GM18861 (cell line): ENCODE measurements at regions not wholly inside any gene's neighbourhood (a gene's known extent, or its start where the extent isn't known, plus 50 kb on each side); places are given as distances from the start of the nearest gene placed in this dataset.

Experiments
- ATAC-seq: cut with Tn5 transposase; IDR thresholded peaks from one replicate; pipeline ENCODE4 v1.9.1; 2021; ENCODE audit not compliant: unreplicated experiment

GRCh38 chr9:109597496-109597895 lies 99.4 kb upstream of the PTPN3 start:
- ATAC-seq = no peak

GRCh38 chr9:109599131-109599530 lies 101.0 kb upstream of the PTPN3 start:
- ATAC-seq = no peak

- no peak for ATAC-seq
Observed at GRCh38 chr9:109599711-109600110, 101.6 kb upstream of the PTPN3 start.

- no peak for ATAC-seq
Observed at GRCh38 chr9:109600142-109600541, 102.0 kb upstream of the PTPN3 start.

GRCh38 chr9:109601181-109601580 lies 103.1 kb upstream of the PTPN3 start:
- ATAC-seq = no peak

GRCh38 chr9:109602987-109603386 lies 104.9 kb upstream of the PTPN3 start:
- no peak for ATAC-seq

- ATAC-seq = no peak
Observed at GRCh38 chr9:109604131-109604530, 106.0 kb upstream of the PTPN3 start.

- no peak for ATAC-seq
Observed at GRCh38 chr9:109604781-109605180, 106.7 kb upstream of the PTPN3 start.

- no peak for ATAC-seq
Observed at GRCh38 chr9:109609060-109609459, 111.0 kb upstream of the PTPN3 start.

GRCh38 chr9:109616571-109617120 lies 118.5 kb upstream of the PTPN3 start:
- no peak for ATAC-seq

- ATAC-seq = no peak
Observed at GRCh38 chr9:109619310-109619709, 121.2 kb upstream of the PTPN3 start.

GRCh38 chr9:109624143-109624542 lies 126.0 kb upstream of the PTPN3 start:
- ATAC-seq = no peak

- ATAC-seq = no peak
Observed at GRCh38 chr9:109624896-109625295, 126.8 kb upstream of the PTPN3 start.

- ATAC-seq = no peak
Observed at GRCh38 chr9:109627042-109627441, 128.9 kb upstream of the PTPN3 start.

GRCh38 chr9:109629615-109630014 lies 131.5 kb upstream of the PTPN3 start:
- ATAC-seq = no peak

- no peak for ATAC-seq
Observed at GRCh38 chr9:109632817-109633216, 134.7 kb upstream of the PTPN3 start.

GRCh38 chr9:109639674-109640579 lies 140.1 kb upstream of the PALM2AKAP2 start:
- no peak for ATAC-seq

- ATAC-seq = no peak
Observed at GRCh38 chr9:109640580-109641371, 139.2 kb upstream of the PALM2AKAP2 start.

- no peak for ATAC-seq
Observed at GRCh38 chr9:109641372-109641659, 138.7 kb upstream of the PALM2AKAP2 start.

- ATAC-seq = no peak
Observed at GRCh38 chr9:109652112-109652511, 127.9 kb upstream of the PALM2AKAP2 start.

GRCh38 chr9:109652971-109653370 lies 127.0 kb upstream of the PALM2AKAP2 start:
- no peak for ATAC-seq

GRCh38 chr9:109653470-109653869 lies 126.5 kb upstream of the PALM2AKAP2 start:
- no peak for ATAC-seq
